WI38 (cell line): ENCODE measurements at regions not wholly inside any gene's neighbourhood (a gene's known extent, or its start where the extent isn't known, plus 50 kb on each side); places are given as distances from the start of the nearest gene placed in this dataset.

Source experiments
- H3K4me3 ChIP-seq: 2 replicates; pipeline ENCODE4 v1.5.1; 2011; ENCODE audit warnings: low read depth, mild to moderate bottlenecking, control low read depth, low read length
- TF ChIP-seq, protein P1 (sequence below): IDR thresholded peaks from 2 replicates; pipeline ENCODE4 v1.5.1; 2012; ENCODE audit warnings: low read depth, mild to moderate bottlenecking, control low read depth, low read length

DNA sequence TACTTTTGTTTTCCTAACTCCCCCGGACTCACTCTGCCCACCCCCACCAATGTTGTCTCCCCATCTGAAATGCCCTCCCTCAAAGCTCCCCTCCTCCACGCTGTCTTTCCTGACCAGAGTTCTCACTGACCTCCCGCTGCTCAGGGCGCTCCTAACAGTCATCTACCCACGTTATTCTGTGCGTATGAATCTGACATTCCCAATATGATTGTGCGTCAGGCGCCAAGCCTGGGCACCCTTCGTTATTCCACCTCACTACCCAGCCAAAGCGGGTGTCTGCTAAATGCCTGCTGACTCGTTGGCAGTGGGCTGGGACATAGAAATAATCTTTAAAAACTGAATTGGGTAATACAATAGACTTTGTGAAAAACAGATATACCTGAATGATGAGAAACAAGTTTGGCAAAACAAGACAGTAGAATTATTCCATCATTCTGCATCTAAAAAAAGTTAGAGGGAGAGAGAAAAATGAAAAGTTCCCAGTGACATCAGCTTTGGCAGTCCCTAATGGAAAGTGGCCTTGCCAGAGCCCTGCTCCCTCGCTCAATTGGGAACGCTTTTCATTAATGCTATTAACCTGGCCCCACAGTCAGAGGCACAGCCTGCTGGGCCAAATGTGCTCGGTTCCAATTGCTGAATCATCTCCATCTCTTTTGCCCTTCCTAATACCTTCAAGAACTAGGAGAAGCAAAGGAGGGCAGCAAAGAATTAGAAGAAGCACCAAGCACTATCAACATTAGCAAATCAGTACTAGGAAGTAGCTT, 74.0 kb upstream of the PLXNC1 start:
- TF ChIP-seq, protein P1, sequence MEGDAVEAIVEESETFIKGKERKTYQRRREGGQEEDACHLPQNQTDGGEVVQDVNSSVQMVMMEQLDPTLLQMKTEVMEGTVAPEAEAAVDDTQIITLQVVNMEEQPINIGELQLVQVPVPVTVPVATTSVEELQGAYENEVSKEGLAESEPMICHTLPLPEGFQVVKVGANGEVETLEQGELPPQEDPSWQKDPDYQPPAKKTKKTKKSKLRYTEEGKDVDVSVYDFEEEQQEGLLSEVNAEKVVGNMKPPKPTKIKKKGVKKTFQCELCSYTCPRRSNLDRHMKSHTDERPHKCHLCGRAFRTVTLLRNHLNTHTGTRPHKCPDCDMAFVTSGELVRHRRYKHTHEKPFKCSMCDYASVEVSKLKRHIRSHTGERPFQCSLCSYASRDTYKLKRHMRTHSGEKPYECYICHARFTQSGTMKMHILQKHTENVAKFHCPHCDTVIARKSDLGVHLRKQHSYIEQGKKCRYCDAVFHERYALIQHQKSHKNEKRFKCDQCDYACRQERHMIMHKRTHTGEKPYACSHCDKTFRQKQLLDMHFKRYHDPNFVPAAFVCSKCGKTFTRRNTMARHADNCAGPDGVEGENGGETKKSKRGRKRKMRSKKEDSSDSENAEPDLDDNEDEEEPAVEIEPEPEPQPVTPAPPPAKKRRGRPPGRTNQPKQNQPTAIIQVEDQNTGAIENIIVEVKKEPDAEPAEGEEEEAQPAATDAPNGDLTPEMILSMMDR: no peak
- no peak overlapping the region for H3K4me3 ChIP-seq

DNA sequence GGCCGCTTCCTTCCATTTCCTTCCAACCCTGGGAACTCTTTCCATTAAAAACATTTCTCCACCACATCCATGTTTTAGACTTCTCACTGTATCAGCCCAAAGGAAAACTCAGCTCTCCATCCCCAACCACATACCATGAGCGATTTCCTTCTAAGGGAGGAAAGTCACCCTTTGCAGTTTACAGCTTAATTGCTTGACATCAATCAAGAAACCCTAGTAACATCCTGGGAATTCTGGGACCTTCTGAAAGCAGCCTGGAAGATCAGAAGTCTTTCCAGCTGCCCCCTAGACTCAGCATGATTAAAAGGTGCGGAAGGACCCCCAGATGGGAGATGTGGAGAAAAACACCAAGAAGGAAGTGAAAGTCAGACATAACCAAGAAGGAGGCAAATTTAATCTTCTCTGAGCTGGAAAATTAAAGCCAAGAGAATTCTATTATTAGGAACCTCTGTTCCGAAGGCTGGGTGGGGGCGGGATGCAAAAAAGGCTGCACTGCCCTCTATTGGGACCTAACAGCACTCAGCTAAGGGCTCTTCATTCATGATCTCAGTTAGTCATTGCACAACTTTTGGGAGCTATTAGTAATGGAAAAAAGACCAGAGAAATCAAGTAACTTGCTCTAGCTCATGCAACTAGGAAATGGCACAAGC, 73.3 kb upstream of the PLXNC1 start:
- TF ChIP-seq, protein P1: peak; percentile 70
- H3K4me3 ChIP-seq: no peak overlapping the region

DNA sequence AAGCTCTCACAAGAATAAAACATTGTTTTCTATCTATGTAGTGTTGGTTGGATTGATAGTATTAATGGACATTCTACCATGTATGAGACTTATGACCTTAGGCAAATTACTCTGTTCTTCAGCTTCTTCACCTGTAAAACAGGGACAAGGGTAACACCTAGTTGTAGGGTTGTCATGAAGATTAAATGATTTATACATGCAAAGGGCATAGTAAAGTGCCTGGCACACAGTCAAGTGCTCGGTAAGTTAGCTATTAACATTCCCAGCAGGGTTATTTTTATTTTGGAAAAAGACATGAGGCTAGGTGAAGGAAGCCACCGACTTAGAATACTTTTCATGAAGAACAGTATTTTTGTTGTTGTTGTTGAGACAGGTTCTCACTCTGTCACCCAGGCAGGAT, 71.2 kb upstream of the PLXNC1 start:
- no peak overlapping the region for H3K4me3 ChIP-seq
- TF ChIP-seq, protein P1: no peak

DNA sequence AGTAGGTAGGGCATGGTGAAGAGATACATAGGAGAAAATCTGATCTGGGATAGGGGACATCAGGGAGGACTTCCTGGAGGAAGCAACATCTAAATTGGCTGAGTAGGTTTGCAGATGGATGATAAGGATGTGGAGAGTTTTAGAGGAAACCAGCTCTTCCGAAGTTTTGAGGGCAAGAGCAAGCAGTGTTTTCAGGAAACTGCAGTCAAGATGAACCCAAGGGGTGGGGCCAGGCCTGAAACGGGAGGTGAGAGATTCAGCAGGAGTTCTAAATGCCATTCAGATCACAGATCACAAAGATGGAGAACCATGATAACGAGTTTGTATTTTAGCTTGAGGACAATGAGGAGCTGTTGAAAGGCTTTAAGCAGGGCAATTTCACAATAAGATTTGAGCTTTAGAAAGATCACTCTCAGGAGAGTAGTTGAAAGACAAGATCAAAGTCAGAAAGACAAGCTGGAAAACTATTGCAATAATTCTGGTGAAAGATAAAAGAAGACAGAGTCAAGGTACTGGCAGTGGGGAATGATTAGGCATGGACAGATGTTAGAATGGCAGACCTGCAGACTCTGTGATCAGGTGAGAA, 70.1 kb upstream of the PLXNC1 start:
- H3K4me3 ChIP-seq: no peak overlapping the region
- TF ChIP-seq, protein P1: no peak

DNA sequence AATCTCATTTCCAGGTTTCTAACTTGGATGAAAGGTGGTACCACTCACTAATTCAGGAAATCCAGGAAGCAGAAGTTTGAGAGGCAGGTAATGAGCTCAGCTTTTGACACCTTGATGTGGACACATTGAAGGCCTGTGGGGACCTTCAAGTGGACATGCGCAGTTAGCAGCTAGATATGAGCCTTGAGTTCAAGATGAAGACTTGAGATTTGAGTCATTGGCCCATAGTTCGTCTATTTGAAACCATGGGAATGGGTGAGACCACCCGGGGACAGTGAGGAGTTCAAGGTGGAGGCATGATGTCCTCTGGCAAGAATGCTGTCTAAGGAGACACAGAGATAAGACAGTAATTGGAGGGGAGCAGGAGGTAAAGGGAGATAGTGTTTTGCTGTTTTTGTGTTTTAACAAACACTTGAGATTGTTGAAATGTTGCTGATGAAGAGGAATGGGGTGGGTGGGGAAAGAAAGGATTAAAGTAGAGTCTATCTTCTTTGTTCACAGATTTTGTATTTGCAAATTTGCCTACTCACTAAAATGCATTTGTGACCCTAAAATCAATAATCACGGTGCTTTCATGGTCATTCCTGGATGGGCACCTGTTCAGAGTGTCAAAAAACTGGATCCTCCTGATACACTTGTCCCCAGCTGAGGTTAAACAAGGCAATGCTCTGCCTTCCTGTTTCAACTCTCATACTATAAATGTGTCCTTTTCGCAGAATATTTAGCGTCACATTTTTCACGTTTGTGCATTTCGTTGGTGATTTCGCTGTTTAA, 69.5 kb upstream of the PLXNC1 start:
- TF ChIP-seq, protein P1: no peak
- no peak overlapping the region for H3K4me3 ChIP-seq

DNA sequence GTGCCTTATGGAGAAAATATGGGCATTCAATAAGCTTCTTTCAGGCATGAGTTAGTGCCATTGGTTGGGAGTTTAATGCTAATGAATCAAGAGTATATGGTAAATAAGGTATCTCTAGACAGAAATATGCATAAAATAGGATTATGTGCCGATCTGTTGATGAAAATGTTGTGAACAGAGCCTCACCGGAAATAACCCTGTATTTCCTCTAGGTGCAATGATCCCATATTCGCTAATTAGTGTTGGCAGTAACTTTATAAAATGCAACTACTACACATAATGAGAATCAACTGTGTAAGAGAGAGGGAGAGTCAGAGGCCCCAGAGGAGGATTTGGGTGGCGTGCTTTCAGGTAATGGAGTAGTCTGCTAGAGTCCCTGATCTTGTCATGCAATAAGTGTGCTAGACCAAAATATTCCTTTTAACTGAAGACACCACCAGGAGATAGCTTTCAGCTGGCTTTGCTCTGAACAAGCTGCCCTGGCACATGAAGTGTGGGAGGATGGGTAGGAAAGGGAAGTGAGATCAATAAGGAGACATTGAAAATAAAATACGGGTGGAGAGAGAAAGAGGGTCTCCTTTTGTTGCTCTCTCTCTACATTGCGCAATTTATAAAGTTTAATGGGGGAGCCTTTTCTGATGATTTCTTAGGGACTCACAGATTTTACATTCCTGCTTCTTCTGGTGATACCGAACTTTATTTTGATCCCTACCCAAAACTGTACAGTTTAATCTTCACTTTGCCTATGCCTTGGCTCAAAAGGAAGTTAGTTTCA, 68.6 kb upstream of the PLXNC1 start:
- TF ChIP-seq, protein P1: no peak
- no peak overlapping the region for H3K4me3 ChIP-seq
